ENCODE measurements at regions not wholly inside any gene's neighbourhood (a gene's known extent, or its start where the extent isn't known, plus 50 kb on each side); places are given as distances from the start of the nearest gene placed in this dataset.

DNA sequence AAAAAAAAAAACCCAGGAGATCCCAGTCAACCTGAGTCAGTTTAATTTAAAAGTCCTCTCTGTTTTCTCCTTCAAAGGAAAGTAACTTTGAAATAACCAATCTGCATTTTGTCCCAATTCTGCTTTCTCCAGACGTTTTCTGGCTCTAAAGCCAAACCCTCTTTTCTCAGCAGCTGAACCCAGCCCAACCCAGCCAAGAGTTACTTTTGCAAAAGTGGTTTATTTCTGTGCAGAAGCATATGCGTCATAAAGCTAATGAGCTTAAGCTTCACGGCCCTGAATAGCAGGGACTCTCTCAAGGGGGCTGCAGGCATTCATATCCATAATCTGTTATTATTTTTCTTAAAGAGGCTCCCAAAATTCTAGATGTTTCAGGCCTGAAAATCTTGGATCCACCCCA, 176.6 kb downstream of the GALC start:
- no peak for TF ChIP-seq EZH2 (IDR thresholded peaks at IDR 0.05; ENCODE audit: low read depth, unreplicated experiment)
- no peak for TF ChIP-seq EZH2phosphoT487 (IDR thresholded peaks at IDR 0.05; ENCODE audit: unreplicated experiment)
- TF ChIP-seq POLR2AphosphoS5 (IDR thresholded peaks at IDR 0.05; ENCODE audit: low read depth), result no peak
- TF ChIP-seq, protein P1, sequence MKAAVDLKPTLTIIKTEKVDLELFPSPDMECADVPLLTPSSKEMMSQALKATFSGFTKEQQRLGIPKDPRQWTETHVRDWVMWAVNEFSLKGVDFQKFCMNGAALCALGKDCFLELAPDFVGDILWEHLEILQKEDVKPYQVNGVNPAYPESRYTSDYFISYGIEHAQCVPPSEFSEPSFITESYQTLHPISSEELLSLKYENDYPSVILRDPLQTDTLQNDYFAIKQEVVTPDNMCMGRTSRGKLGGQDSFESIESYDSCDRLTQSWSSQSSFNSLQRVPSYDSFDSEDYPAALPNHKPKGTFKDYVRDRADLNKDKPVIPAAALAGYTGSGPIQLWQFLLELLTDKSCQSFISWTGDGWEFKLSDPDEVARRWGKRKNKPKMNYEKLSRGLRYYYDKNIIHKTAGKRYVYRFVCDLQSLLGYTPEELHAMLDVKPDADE (IDR thresholded peaks at IDR 0.05), result no peak
- TF ChIP-seq, protein P2, sequence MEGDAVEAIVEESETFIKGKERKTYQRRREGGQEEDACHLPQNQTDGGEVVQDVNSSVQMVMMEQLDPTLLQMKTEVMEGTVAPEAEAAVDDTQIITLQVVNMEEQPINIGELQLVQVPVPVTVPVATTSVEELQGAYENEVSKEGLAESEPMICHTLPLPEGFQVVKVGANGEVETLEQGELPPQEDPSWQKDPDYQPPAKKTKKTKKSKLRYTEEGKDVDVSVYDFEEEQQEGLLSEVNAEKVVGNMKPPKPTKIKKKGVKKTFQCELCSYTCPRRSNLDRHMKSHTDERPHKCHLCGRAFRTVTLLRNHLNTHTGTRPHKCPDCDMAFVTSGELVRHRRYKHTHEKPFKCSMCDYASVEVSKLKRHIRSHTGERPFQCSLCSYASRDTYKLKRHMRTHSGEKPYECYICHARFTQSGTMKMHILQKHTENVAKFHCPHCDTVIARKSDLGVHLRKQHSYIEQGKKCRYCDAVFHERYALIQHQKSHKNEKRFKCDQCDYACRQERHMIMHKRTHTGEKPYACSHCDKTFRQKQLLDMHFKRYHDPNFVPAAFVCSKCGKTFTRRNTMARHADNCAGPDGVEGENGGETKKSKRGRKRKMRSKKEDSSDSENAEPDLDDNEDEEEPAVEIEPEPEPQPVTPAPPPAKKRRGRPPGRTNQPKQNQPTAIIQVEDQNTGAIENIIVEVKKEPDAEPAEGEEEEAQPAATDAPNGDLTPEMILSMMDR (conservative IDR thresholded peaks at IDR 0.05; ENCODE audit: low read depth in 2 of 2), result no peak
- TF ChIP-seq, protein P3, sequence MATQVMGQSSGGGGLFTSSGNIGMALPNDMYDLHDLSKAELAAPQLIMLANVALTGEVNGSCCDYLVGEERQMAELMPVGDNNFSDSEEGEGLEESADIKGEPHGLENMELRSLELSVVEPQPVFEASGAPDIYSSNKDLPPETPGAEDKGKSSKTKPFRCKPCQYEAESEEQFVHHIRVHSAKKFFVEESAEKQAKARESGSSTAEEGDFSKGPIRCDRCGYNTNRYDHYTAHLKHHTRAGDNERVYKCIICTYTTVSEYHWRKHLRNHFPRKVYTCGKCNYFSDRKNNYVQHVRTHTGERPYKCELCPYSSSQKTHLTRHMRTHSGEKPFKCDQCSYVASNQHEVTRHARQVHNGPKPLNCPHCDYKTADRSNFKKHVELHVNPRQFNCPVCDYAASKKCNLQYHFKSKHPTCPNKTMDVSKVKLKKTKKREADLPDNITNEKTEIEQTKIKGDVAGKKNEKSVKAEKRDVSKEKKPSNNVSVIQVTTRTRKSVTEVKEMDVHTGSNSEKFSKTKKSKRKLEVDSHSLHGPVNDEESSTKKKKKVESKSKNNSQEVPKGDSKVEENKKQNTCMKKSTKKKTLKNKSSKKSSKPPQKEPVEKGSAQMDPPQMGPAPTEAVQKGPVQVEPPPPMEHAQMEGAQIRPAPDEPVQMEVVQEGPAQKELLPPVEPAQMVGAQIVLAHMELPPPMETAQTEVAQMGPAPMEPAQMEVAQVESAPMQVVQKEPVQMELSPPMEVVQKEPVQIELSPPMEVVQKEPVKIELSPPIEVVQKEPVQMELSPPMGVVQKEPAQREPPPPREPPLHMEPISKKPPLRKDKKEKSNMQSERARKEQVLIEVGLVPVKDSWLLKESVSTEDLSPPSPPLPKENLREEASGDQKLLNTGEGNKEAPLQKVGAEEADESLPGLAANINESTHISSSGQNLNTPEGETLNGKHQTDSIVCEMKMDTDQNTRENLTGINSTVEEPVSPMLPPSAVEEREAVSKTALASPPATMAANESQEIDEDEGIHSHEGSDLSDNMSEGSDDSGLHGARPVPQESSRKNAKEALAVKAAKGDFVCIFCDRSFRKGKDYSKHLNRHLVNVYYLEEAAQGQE (IDR thresholded peaks at IDR 0.05; ENCODE audit: unreplicated experiment), result no peak

Measured in GM23338 (cell line).